Esophagus muscularis mucosa (tissue), 4 donors: ENCODE measurements at regions not wholly inside any gene's neighbourhood (a gene's known extent, or its start where the extent isn't known, plus 50 kb on each side); places are given as distances from the start of the nearest gene placed in this dataset.

Experiments used
- DNase-seq: peaks from one replicate; pipeline ENCODE4 v3.0.0-alpha.2; 2017; ENCODE audit errors: extremely low spot score
- H3K27ac ChIP-seq, 4 donors: fragments of 200-600 bp; sonication (generic); replicated peaks in 1 of 4; 1 replicate in 3 of 4; 2 replicates in 1 of 4; pipeline ENCODE4 v1.5.1; 2016 to 2019; ENCODE audit warnings: mild to moderate bottlenecking in 1 of 4
- H3K27me3 ChIP-seq, 4 donors: fragments of 200-600 bp; sonication (generic); one replicate each; pipeline versions ENCODE4 v1.5.1 to v1.6.0; 2016 to 2019
- H3K36me3 ChIP-seq, 4 donors: fragments of 200-600 bp; sonication (generic); one replicate each; pipeline ENCODE4 v1.5.1; 2016 to 2019
- H3K4me1 ChIP-seq, 4 donors: fragments of 200-600 bp; sonication (generic); one replicate each; pipeline ENCODE4 v1.5.1; 2016 to 2019
- H3K4me3 ChIP-seq, 4 donors: fragments of 200-600 bp; sonication (generic); 1 replicate in 2 of 4; 2 replicates in 2 of 4; pipeline ENCODE4 v1.5.1; 2016 to 2019; ENCODE audit warnings: mild to moderate bottlenecking in 4 of 4, moderate library complexity in 1 of 4
- H3K9me3 ChIP-seq, 4 donors: fragments of 200-600 bp; sonication (generic); 1 replicate in 3 of 4; 2 replicates in 1 of 4; pipeline ENCODE4 v1.5.1; 2016 to 2019
- EP300 ChIP-seq: sonication (generic); formaldehyde crosslinking; IDR thresholded peaks from one replicate; pipeline ENCODE4 v1.6.1; 2017; ENCODE audit warnings: antibody characterized with exemption
- POLR2A ChIP-seq: fragments of 450-650 bp; IDR thresholded peaks from one replicate; pipeline ENCODE4 v1.6.1; 2017; ENCODE audit warnings: antibody characterized with exemption, moderate library complexity, mild to moderate bottlenecking, low read depth
- POLR2AphosphoS5 ChIP-seq, 2 donors: sonication (generic); formaldehyde crosslinking; IDR thresholded peaks; one replicate each; pipeline ENCODE4 v1.6.1; 2017; ENCODE audit warnings: antibody characterized with exemption in 2 of 2
- WGBS: methylation state at CpG from one replicate; pipeline ENCODE4 v1.1.5; 2018; 5-methylcytosine and 5-hydroxymethylcytosine counted together
- intact Hi-C: fragments of 100-400 bp; cut with DNase I; formaldehyde crosslinking; loops from one replicate; pipeline ENCODE4 v1.15.1; 2023
- TF ChIP-seq, protein P1 (sequence below), 3 experiments: fragments of 200-600 bp in 2 of 3; fragments of 450-650 bp in 1 of 3; sonication (generic) in 2 of 3; IDR thresholded peaks; one replicate each; pipeline ENCODE4 v1.5.1; 2017 to 2019; ENCODE audit warnings: antibody characterized with exemption in 3 of 3, mild to moderate bottlenecking in 2 of 3, moderate library complexity in 1 of 3

DNA sequence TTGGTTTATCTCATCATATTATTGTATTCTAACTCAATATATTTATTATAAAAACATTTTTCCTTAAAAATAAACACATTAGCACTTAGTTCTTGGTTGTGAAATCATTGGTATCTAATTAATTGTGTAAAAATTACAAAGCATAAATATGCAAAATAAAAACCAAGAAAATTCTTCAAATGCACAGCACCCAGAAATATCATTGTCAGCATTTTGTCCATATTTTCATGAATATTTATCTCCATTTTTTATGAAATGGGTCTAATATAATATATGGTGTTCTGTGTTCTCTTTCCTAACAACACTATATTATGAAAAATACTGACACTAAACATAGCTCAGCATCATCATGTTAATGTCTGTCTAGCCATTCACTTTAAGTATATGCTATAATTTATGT lies 877.8 kb upstream of the MAP3K7 start:
- Histone ChIP-seq H3K4me1 (peaks cover 0 to 4% (median 0%) of the 10 kb centered on the region in 4 donors), H3K4me3 (no peak overlapping the region), H3K27ac (no peak overlapping the region), H3K36me3 (no peaks in the 10 kb centered on the region), H3K9me3 (no peaks in the 10 kb centered on the region), H3K27me3 (no peaks in the 10 kb centered on the region)
- DNase-seq: no peak
- TF ChIP-seq, protein P1, sequence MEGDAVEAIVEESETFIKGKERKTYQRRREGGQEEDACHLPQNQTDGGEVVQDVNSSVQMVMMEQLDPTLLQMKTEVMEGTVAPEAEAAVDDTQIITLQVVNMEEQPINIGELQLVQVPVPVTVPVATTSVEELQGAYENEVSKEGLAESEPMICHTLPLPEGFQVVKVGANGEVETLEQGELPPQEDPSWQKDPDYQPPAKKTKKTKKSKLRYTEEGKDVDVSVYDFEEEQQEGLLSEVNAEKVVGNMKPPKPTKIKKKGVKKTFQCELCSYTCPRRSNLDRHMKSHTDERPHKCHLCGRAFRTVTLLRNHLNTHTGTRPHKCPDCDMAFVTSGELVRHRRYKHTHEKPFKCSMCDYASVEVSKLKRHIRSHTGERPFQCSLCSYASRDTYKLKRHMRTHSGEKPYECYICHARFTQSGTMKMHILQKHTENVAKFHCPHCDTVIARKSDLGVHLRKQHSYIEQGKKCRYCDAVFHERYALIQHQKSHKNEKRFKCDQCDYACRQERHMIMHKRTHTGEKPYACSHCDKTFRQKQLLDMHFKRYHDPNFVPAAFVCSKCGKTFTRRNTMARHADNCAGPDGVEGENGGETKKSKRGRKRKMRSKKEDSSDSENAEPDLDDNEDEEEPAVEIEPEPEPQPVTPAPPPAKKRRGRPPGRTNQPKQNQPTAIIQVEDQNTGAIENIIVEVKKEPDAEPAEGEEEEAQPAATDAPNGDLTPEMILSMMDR (IDR thresholded peaks at IDR 0.05): no peak
- TF ChIP-seq POLR2A (no peak), EP300 (no peak), POLR2AphosphoS5 (IDR thresholded peaks at IDR 0.05) (no peak)
- intact Hi-C loops: no loop called here

DNA sequence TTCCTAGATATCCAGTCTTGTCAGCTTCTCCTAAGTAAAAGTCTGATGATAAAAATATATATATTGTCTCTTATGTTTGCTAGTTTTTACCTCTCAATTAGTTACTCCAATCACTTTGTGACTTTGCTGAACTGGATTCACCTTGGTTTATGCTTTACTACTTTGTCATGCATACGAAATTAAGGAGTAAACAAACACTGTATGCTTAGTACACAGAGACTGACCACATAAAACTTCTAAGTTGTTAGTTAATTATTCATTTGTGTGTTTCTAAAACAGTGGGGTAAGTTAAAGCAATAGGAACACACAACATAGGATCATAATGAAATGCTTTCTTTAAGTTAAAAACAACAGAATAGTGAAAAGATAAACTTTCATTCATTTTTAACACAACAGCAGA lies 877.3 kb upstream of the MAP3K7 start:
- Histone ChIP-seq H3K4me1 (peaks cover 0 to 4% (median 0%) of the 10 kb centered on the region in 4 donors), H3K4me3 (no peak overlapping the region), H3K27me3 (no peaks in the 10 kb centered on the region), H3K27ac (no peak overlapping the region), H3K9me3 (no peaks in the 10 kb centered on the region), H3K36me3 (no peaks in the 10 kb centered on the region)
- TF ChIP-seq EP300 (no peak), POLR2AphosphoS5 (IDR thresholded peaks at IDR 0.05) (no peak), POLR2A (no peak)
- TF ChIP-seq, protein P1 (IDR thresholded peaks at IDR 0.05): no peak
- intact Hi-C loops: no loop called here
- whole genome bisulfite sequencing: 68% methylated on average over 1 of the region's 1 CpG
- no peak for DNase-seq

DNA sequence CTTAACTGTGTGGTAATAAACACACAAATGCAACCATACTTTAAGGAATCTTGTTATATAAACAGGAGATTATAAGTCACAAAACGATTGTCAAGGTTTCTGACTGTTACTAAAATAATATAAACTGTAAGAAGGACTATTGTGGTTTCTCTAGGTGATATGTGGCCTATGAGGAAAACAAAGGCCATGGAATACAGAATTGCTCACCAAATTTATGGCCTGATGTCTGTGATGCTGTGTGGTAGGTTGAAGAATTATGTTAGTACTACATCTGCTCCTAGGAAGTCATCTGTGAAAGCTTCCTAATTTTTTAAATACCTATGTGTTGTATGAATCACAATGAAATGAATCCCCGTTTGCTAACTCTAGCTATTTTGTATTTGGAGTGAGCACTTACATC lies 875.4 kb upstream of the MAP3K7 start:
- no peak overlapping the region for H3K4me3 ChIP-seq
- no peak overlapping the region for H3K27ac ChIP-seq
- WGBS: 47% methylated on average over 2 of the region's 2 CpGs
- H3K36me3 ChIP-seq: no peaks in the 10 kb centered on the region
- no peak for DNase-seq
- H3K4me1 ChIP-seq: peaks cover 0 to 4% (median 0%) of the 10 kb centered on the region in 4 donors
- H3K9me3 ChIP-seq: no peaks in the 10 kb centered on the region
- TF ChIP-seq POLR2AphosphoS5 (IDR thresholded peaks at IDR 0.05) (no peak), POLR2A (no peak), EP300 (no peak)
- TF ChIP-seq, protein P1 (IDR thresholded peaks at IDR 0.05): no peak
- intact Hi-C loops: no loop called here
- no peaks in the 10 kb centered on the region for H3K27me3 ChIP-seq

GRCh38 chr6:91453224-91453878 lies 866.5 kb upstream of the MAP3K7 start:
- H3K4me1 ChIP-seq: no peaks in the 10 kb centered on the region
- DNase-seq: no peak
- TF ChIP-seq, protein P1 (IDR thresholded peaks at IDR 0.05): no peak
- TF ChIP-seq EP300: no peak
- TF ChIP-seq POLR2A: no peak
- TF ChIP-seq POLR2AphosphoS5 (IDR thresholded peaks at IDR 0.05): no peak
- 77% methylated on average over 2 of the region's 2 CpGs for WGBS
- H3K4me3 ChIP-seq: no peak overlapping the region
- no peaks in the 10 kb centered on the region for H3K36me3 ChIP-seq
- H3K27ac ChIP-seq: no peak overlapping the region
- intact Hi-C loops: no loop called here
- no peaks in the 10 kb centered on the region for H3K27me3 ChIP-seq
- H3K9me3 ChIP-seq: no peaks in the 10 kb centered on the region

- no peaks in the 10 kb centered on the region for H3K27me3 ChIP-seq
- intact Hi-C loops: no loop called here
- no peak overlapping the region for H3K4me3 ChIP-seq
- TF ChIP-seq, protein P1 (IDR thresholded peaks at IDR 0.05): no peak
- TF ChIP-seq POLR2AphosphoS5 (IDR thresholded peaks at IDR 0.05): no peak
- TF ChIP-seq POLR2A: no peak
- TF ChIP-seq EP300: no peak
- no peaks in the 10 kb centered on the region for H3K4me1 ChIP-seq
- H3K27ac ChIP-seq: no peak overlapping the region
- H3K9me3 ChIP-seq: no peaks in the 10 kb centered on the region
- H3K36me3 ChIP-seq: no peaks in the 10 kb centered on the region
- WGBS: 84% methylated on average over 4 of the region's 4 CpGs
- no peak for DNase-seq
Observed at GRCh38 chr6:91449539-91449938, 862.7 kb upstream of the MAP3K7 start.
